HepG2 (cell line): ENCODE measurements at regions not wholly inside any gene's neighbourhood (a gene's known extent, or its start where the extent isn't known, plus 50 kb on each side); places are given as distances from the start of the nearest gene placed in this dataset.

ENCODE experiments used
- ATAC-seq: fragments of 200-7000 bp; cut with Tn5 transposase; 3 replicates; pipeline ENCODE4 v1.9.1; 2020; ENCODE audit warnings: mild to moderate bottlenecking, moderate library complexity
- BruUV-seq: library from RNA; stranded (reverse); fragments of 400-500 nt; replicated peaks from 2 replicates; lab custom pipeline; 2021; lab: Mats Ljungman, UMichigan
- CTCF ChIA-PET: fragments of 300-600 bp; formaldehyde crosslinking; extraction: SDS; loops from one replicate; lab custom pipeline; 2021; ENCODE audit warnings: low total read pairs, inconsistent platforms, low intra/inter-chr PET ratio; lab: Yijun Ruan, JAX
- POLR2A ChIA-PET: fragments of 350-600 bp; sonication (Branson Sonifier 250); formaldehyde crosslinking; loops from one replicate; lab custom pipeline; 2020; ENCODE audit warnings: antibody characterized with exemption, inconsistent platforms; lab: Yijun Ruan, JAX
- DNase-seq: peaks from one replicate; pipeline ENCODE4 v3.0.0-alpha.2; 2015; ENCODE audit warnings: low spot score
- FAIRE-seq: peaks from 3 replicates; lab custom pipeline; 2011; peaks lifted over from hg19 to GRCh38; lab: Jason Lieb, UNC
- H2AFZ ChIP-seq: one replicate; pipeline ENCODE4 v1.6.1; 2011; ENCODE audit warnings: low read length, inconsistent platforms
- H3K27ac ChIP-seq: fragments of 300-600 bp; 3 replicates; pipeline ENCODE4 v1.8.0; 2011; ENCODE audit warnings: mixed run types, mild to moderate bottlenecking, mixed read lengths, low read length, inconsistent platforms; ENCODE audit not compliant: insufficient read depth; ENCODE audit errors: extremely low read length
- H3K27me3 ChIP-seq, 2 experiments: fragments of 200-600 bp in 1 of 2; 2 replicates in 1 of 2; 3 replicates in 1 of 2; pipeline versions ENCODE4 v1.6.0 to v1.8.0; 2011; ENCODE audit warnings: low read length in 2 of 2, mild to moderate bottlenecking in 2 of 2, moderate library complexity in 2 of 2, inconsistent platforms in 1 of 2; ENCODE audit not compliant: insufficient read depth in 2 of 2, control insufficient read depth in 1 of 2
- H3K36me3 ChIP-seq, 2 experiments: fragments of 200-600 bp in 1 of 2; replicated peaks in 1 of 2; 2 replicates in 1 of 2; 3 replicates in 1 of 2; pipeline versions ENCODE4 v1.5.1 to v1.8.0; 2011; ENCODE audit warnings: low read length in 2 of 2, inconsistent platforms in 1 of 2; ENCODE audit not compliant: insufficient read depth in 2 of 2, control insufficient read depth in 1 of 2
- H3K4me1 ChIP-seq: 2 replicates; pipeline ENCODE4 v1.5.1; 2012; ENCODE audit warnings: low read length, inconsistent platforms; ENCODE audit not compliant: insufficient read depth
- H3K4me2 ChIP-seq: 2 replicates; pipeline ENCODE4 v1.6.0; 2011; ENCODE audit warnings: low read depth, low read length, inconsistent platforms
- H3K4me3 ChIP-seq, 3 experiments: fragments of 200-600 bp in 1 of 3; sonication (generic), shearing (Covaris generic) in 1 of 3; replicated peaks in 1 of 3; 2 replicates each; pipeline ENCODE4 v1.5.1; 2011 to 2016; ENCODE audit warnings: low read length in 3 of 3, inconsistent platforms in 2 of 3, low read depth in 2 of 3, mild to moderate bottlenecking in 2 of 3, control low read depth in 1 of 3, mixed read lengths in 1 of 3; ENCODE audit not compliant: insufficient read depth in 1 of 3
- H3K79me2 ChIP-seq: one replicate; pipeline ENCODE4 v1.6.1; 2011; ENCODE audit warnings: low read length, inconsistent platforms; ENCODE audit not compliant: insufficient read depth
- H3K9ac ChIP-seq: 2 replicates; pipeline ENCODE4 v1.6.0; 2011; ENCODE audit warnings: mild to moderate bottlenecking, low read depth, low read length, inconsistent platforms; ENCODE audit not compliant: insufficient read depth
- H3K9me3 ChIP-seq: 2 replicates; pipeline ENCODE4 v1.5.1; 2012; ENCODE audit warnings: mild to moderate bottlenecking, low read length
- H4K20me1 ChIP-seq: 2 replicates; pipeline ENCODE4 v1.6.0; 2011; ENCODE audit warnings: inconsistent platforms, mild to moderate bottlenecking, low read length, moderate library complexity; ENCODE audit not compliant: insufficient read depth
- AKAP8 ChIP-seq: sonication (generic); formaldehyde crosslinking; IDR thresholded peaks from 2 replicates; pipeline ENCODE4 v1.5.1; 2020; ENCODE audit warnings: mild to moderate bottlenecking, missing genetic modification reagents
- E2F2 ChIP-seq: sonication (generic); formaldehyde crosslinking; IDR thresholded peaks from 2 replicates; pipeline ENCODE4 v1.4.0; 2020; ENCODE audit warnings: missing genetic modification reagents, borderline replicate concordance
- GZF1 ChIP-seq: sonication (generic); formaldehyde crosslinking; IDR thresholded peaks from 2 replicates; pipeline ENCODE4 v1.5.1; 2020; ENCODE audit warnings: mild to moderate bottlenecking, missing genetic modification reagents
- HIVEP1 ChIP-seq: sonication (generic); formaldehyde crosslinking; IDR thresholded peaks from 2 replicates; pipeline ENCODE4 v1.4.0; 2020; ENCODE audit warnings: mild to moderate bottlenecking, missing genetic modification reagents
- SMARCE1 ChIP-seq: fragments of 450-650 bp; IDR thresholded peaks from 2 replicates; pipeline ENCODE4 v1.6.1; 2017; ENCODE audit warnings: borderline replicate concordance
- TRAFD1 ChIP-seq: sonication (generic); formaldehyde crosslinking; IDR thresholded peaks from 2 replicates; pipeline ENCODE4 v1.5.1; 2020; ENCODE audit warnings: missing genetic modification reagents, mild to moderate bottlenecking, borderline replicate concordance
- TRIM24 ChIP-seq: sonication (generic); formaldehyde crosslinking; IDR thresholded peaks from 2 replicates; pipeline ENCODE4 v1.8.0; 2022; ENCODE audit warnings: mild to moderate bottlenecking, missing genetic modification reagents
- ZFP36L1 ChIP-seq: sonication (generic); formaldehyde crosslinking; IDR thresholded peaks from 2 replicates; pipeline ENCODE4 v1.8.0; 2022; ENCODE audit warnings: mild to moderate bottlenecking, missing genetic modification reagents, moderate library complexity
- ZNF124 ChIP-seq: sonication (generic); formaldehyde crosslinking; IDR thresholded peaks from 2 replicates; pipeline ENCODE4 v1.4.0; 2020; ENCODE audit warnings: missing genetic modification reagents
- ZNF224 ChIP-seq: sonication (generic); formaldehyde crosslinking; IDR thresholded peaks from 2 replicates; pipeline ENCODE4 v1.5.0; 2020; ENCODE audit warnings: mild to moderate bottlenecking, missing genetic modification reagents
- ZNF75D ChIP-seq: sonication (generic); formaldehyde crosslinking; IDR thresholded peaks from 2 replicates; pipeline ENCODE4 v1.8.1; 2023; ENCODE audit warnings: missing genetic modification reagents, mild to moderate bottlenecking, borderline replicate concordance
- WGBS: methylation state at CpG from one replicate; pipeline ENCODE4 v1.1.6; 2017; ENCODE audit warnings: low lambda C conversion rate; 5-methylcytosine and 5-hydroxymethylcytosine counted together
- in situ Hi-C: cut with HindIII; loops from 2 replicates; pipeline ENCODE4 v1.10.0; 2017; ENCODE audit warnings: low pct_unique_long_range_greater_than_20kb; ENCODE audit not compliant: extremely low pct_ligation_motif_present
- intact Hi-C: fragments of 100-400 bp; cut with micrococcal nuclease; formaldehyde crosslinking; loops from one replicate; pipeline ENCODE4 v1.10.0; 2022; ENCODE audit not compliant: unreplicated experiment
- TF ChIP-seq, protein P1 (sequence below): sonication (generic); formaldehyde crosslinking; IDR thresholded peaks from 2 replicates; pipeline ENCODE4 v1.4.0; 2020; ENCODE audit warnings: missing genetic modification reagents

DNA sequence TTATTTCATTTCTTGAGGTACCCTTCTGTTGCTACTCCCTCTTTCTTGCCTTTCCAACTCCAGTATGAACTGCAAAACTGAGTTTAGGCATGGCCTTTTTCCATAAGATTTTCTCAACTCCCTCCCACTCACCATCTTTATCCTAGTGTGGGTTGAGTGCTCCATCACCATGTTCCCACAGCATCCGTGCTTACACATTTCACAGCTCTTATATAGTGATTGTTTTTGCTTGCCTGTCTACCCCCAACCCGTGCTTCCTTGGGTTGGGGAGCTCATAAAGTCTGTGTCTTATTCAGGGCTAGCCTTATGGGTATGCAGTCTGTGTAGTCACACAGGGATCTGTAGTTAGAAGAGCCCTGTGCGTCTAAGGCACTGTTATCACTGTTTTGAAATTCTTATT, 68.2 kb upstream of the CCDC190 start:
- H3K9ac ChIP-seq, result no peak overlapping the region
- H3K79me2 ChIP-seq, result no peaks in the 10 kb centered on the region
- H2AFZ ChIP-seq, result no peak overlapping the region
- no peak for TF ChIP-seq HIVEP1 (CRISPR knock-in tag)
- no peak for TF ChIP-seq TRAFD1 (CRISPR knock-in tag)
- no peak for TF ChIP-seq E2F2 (CRISPR knock-in tag)
- TF ChIP-seq ZFP36L1 (CRISPR knock-in tag), result no peak
- no peak for TF ChIP-seq AKAP8
- no peak for TF ChIP-seq ZNF124 (CRISPR knock-in tag)
- TF ChIP-seq, protein P1, sequence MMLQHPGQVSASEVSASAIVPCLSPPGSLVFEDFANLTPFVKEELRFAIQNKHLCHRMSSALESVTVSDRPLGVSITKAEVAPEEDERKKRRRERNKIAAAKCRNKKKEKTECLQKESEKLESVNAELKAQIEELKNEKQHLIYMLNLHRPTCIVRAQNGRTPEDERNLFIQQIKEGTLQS (CRISPR knock-in tag), result no peak
- TF ChIP-seq TRIM24 (CRISPR knock-in tag), result no peak
- TF ChIP-seq ZNF224, result no peak
- TF ChIP-seq GZF1 (CRISPR knock-in tag), result no peak
- TF ChIP-seq ZNF75D (CRISPR knock-in tag), result no peak
- TF ChIP-seq SMARCE1, result no peak
- no TSS peak for BruUV-seq
- H4K20me1 ChIP-seq, result no peaks in the 10 kb centered on the region
- no peak for FAIRE-seq
- H3K4me2 ChIP-seq, result no peak overlapping the region
- 0% methylated on average over 3 of the region's 3 CpGs for WGBS
- ChIA-PET CTCF (no interaction called here), POLR2A (no interaction called here)
- in situ Hi-C loops, result no loop called here
- no peak for DNase-seq
- H3K9me3 ChIP-seq, result no peaks in the 10 kb centered on the region
- no peaks in the 10 kb centered on the region for H3K4me1 ChIP-seq
- intact Hi-C loops, result no loop called here
- no peak for ATAC-seq
- H3K27me3 ChIP-seq, result peaks cover 0 to 5% of the 10 kb centered on the region in 2 experiments; a peak in 1 of 5 replicates
- H3K4me3 ChIP-seq, result no peak overlapping the region
- no peaks in the 10 kb centered on the region for H3K36me3 ChIP-seq
- no peak overlapping the region for H3K27ac ChIP-seq
